Esophagus squamous epithelium (tissue), 4 donors: ENCODE measurements at regions not wholly inside any gene's neighbourhood (a gene's known extent, or its start where the extent isn't known, plus 50 kb on each side); places are given as distances from the start of the nearest gene placed in this dataset.

Experiments
- POLR2A ChIP-seq, 4 donors: fragments of 450-650 bp; IDR thresholded peaks; one replicate each; pipeline ENCODE4 v1.6.1; 2017; ENCODE audit warnings: antibody characterized with exemption in 4 of 4, mild to moderate bottlenecking in 4 of 4, moderate library complexity in 3 of 4
- TF ChIP-seq, protein P1 (sequence below), 6 experiments: fragments of 450-650 bp in 4 of 6; fragments of 200-600 bp in 2 of 6; sonication (generic) in 2 of 6; IDR thresholded peaks; one replicate each; pipeline ENCODE4 v1.5.1; 2016 to 2019; ENCODE audit warnings: antibody characterized with exemption in 6 of 6, mild to moderate bottlenecking in 4 of 6, moderate library complexity in 4 of 6

GRCh38 chr15:62462268-62462667 lies 297.2 kb upstream of the C2CD4B start:
- TF ChIP-seq, protein P1, sequence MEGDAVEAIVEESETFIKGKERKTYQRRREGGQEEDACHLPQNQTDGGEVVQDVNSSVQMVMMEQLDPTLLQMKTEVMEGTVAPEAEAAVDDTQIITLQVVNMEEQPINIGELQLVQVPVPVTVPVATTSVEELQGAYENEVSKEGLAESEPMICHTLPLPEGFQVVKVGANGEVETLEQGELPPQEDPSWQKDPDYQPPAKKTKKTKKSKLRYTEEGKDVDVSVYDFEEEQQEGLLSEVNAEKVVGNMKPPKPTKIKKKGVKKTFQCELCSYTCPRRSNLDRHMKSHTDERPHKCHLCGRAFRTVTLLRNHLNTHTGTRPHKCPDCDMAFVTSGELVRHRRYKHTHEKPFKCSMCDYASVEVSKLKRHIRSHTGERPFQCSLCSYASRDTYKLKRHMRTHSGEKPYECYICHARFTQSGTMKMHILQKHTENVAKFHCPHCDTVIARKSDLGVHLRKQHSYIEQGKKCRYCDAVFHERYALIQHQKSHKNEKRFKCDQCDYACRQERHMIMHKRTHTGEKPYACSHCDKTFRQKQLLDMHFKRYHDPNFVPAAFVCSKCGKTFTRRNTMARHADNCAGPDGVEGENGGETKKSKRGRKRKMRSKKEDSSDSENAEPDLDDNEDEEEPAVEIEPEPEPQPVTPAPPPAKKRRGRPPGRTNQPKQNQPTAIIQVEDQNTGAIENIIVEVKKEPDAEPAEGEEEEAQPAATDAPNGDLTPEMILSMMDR (IDR thresholded peaks at IDR 0.05), result no peak
- TF ChIP-seq POLR2A (IDR thresholded peaks at IDR 0.05), result no peak
